ENCODE measurements at regions not wholly inside any gene's neighbourhood (a gene's known extent, or its start where the extent isn't known, plus 50 kb on each side); places are given as distances from the start of the nearest gene placed in this dataset.

DNA sequence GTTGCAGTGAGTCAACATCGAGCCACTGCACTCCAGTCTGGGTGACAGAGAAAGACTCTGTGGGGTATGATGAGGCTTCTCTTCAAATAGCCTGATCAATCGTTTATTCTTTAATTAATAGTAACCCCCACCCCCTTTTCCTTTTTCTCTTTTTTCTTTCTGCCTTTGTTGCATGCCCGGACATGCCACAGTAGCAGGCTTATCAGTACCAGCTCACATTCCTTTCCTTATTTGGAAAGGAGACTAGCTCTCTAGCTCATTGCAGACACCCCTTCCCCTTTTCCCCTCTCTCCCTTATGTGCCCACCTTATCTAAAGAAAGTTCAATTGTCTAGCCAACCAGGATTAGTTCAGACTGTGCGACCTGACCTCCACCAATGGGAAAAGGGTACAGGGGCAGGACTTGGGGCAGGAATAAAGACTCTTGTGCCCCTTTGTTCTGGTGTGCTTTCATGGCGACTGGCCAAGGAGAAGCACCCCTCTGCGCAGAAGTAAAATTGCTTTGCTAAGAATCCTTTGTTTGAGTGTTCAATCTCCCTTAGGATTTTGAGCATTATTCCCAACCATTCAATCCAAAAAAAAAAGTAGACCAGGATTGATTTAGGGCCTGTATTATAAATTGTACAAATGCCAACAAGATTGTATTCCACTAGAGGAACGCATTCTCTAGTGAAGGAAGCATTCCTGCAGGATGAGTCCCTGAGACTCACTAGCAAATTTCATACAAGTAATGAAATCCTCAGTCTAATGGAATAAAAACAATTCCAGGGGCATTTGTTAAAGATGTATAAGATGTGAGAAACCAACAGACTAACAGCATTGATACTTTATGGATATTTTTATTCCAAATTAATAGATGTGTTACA is 95.8 kb upstream of the SNRPN start:
- H3K36me3 Mint-ChIP-seq (ENCODE audit: low read depth) = no peaks in the 10 kb centered on the region
- H3K4me1 Mint-ChIP-seq = no peaks in the 10 kb centered on the region
- ATAC-seq (ENCODE audit: low read depth) (no peak), DNase-seq (no peak)
- no peak overlapping the region for H3K27ac Mint-ChIP-seq
- H3K27me3 Mint-ChIP-seq = no peaks in the 10 kb centered on the region
- H3K9me3 Mint-ChIP-seq = no peaks in the 10 kb centered on the region
- no peak overlapping the region for H3K4me3 Mint-ChIP-seq
- ChIA-PET POLR2A (no interaction called here), CTCF (no interaction called here)
- TF ChIP-seq, protein P1, sequence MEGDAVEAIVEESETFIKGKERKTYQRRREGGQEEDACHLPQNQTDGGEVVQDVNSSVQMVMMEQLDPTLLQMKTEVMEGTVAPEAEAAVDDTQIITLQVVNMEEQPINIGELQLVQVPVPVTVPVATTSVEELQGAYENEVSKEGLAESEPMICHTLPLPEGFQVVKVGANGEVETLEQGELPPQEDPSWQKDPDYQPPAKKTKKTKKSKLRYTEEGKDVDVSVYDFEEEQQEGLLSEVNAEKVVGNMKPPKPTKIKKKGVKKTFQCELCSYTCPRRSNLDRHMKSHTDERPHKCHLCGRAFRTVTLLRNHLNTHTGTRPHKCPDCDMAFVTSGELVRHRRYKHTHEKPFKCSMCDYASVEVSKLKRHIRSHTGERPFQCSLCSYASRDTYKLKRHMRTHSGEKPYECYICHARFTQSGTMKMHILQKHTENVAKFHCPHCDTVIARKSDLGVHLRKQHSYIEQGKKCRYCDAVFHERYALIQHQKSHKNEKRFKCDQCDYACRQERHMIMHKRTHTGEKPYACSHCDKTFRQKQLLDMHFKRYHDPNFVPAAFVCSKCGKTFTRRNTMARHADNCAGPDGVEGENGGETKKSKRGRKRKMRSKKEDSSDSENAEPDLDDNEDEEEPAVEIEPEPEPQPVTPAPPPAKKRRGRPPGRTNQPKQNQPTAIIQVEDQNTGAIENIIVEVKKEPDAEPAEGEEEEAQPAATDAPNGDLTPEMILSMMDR (IDR thresholded peaks at IDR 0.05) = no peak
- intact Hi-C loops (cut with micrococcal nuclease) = no loop called here

DNA sequence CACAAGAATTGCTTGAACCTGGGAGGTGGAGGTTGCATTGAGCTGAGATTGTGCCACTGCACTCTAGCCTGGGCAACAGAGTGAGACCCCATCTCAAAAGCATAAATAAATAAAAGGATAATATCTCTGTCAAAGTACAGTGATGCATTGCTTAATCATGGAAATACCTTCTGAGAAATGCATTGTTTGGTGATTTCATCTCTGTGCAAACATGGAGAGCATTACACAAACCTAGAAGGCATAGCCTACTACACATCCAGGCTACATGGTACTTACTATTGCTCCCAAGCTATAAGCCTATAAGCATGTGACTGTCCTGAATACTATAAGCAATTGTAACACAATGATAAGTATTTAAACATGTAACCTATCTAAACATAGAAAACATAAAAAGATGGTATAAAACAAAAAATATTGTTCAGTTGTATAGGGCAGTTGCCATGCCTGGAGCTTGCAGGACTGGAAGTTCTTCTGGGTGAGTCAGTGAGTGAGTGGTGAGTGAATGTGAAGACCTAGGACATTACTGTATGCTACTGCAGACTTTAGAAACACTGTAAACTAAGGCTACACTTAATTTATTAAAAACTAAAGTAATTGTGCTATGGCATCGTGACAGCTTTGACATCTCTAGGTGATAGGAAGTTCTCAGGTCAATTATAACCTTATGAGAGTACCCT is 93.6 kb upstream of the SNRPN start:
- DNase-seq = no peak
- ChIA-PET POLR2A (no interaction called here), CTCF (no interaction called here)
- no peaks in the 10 kb centered on the region for H3K27me3 Mint-ChIP-seq
- intact Hi-C loops (cut with micrococcal nuclease) = no loop called here
- H3K36me3 Mint-ChIP-seq (ENCODE audit: low read depth) = no peaks in the 10 kb centered on the region
- H3K9me3 Mint-ChIP-seq = peaks cover 4% of the 10 kb centered on the region
- H3K4me1 Mint-ChIP-seq = no peaks in the 10 kb centered on the region
- ATAC-seq (ENCODE audit: low read depth) = no peak
- H3K27ac Mint-ChIP-seq = no peak overlapping the region
- H3K4me3 Mint-ChIP-seq = no peak overlapping the region
- TF ChIP-seq, protein P1 (IDR thresholded peaks at IDR 0.05) = no peak

DNA sequence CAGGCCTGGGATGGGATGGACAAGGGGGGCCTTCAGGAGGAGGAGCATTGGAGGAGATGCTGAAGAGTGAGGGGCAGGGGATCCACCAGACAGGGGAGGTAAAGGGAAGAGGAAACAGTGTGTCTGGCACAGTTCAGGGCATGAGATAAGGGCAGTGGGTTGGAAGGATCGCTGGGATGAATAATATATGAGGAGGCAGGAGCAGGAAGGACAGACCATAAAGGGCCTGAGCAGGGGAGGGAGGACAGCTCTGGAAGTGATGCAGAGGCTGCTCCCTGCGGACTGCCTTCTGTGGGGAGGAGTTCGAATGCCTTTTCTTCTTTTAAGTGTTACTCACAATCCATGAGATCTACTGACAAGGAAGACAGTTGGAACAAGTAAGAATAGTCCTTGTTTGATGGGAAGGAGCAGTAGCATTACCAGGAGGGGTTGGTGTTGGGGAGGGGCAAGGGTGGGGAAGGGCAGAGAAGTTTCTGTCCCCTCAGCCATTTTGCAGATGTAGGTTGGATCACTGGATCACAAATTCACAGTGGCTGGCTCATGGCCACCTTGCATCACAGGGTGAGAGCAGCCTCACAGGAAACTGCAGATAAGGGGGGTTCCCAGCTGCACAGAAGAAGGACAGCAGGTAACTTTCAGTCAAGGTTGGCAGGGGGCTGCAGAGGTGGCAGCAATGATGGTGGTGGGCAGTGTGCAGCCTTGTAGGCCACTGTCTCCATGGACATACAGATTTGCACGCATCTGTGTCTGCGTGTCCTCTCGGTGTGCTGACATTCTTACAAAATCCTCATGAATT is 91.9 kb upstream of the SNRPN start:
- DNase-seq = no peak
- ChIA-PET CTCF (no interaction called here), POLR2A (no interaction called here)
- ATAC-seq (ENCODE audit: low read depth) = no peak
- intact Hi-C loops (cut with micrococcal nuclease) = no loop called here
- no peaks in the 10 kb centered on the region for H3K27me3 Mint-ChIP-seq
- no peaks in the 10 kb centered on the region for H3K4me1 Mint-ChIP-seq
- no peak overlapping the region for H3K27ac Mint-ChIP-seq
- no peaks in the 10 kb centered on the region for H3K36me3 Mint-ChIP-seq (ENCODE audit: low read depth)
- peaks cover 9% of the 10 kb centered on the region for H3K9me3 Mint-ChIP-seq
- H3K4me3 Mint-ChIP-seq = no peak overlapping the region
- TF ChIP-seq, protein P1 (IDR thresholded peaks at IDR 0.05) = no peak

DNA sequence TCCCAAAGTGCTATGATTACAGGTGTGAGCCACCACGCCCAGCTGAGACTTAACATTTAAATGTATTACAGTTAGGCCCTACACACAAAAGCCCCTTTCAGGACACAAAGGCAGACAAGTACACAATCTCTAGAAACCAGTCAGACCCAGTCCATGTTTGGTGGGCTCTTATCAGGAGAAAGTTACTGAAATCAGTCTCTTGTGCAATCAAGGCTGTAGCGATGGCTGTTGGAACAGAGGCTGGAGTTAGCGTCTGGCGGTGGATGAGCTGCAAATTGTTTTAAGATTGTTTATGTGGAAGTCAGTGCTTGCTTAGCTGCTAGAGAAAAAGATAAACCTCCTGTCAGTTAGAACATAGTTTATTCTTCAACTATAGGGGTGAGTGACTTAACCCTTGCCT is 89.5 kb upstream of the SNRPN start:
- DNase-seq (no peak), ATAC-seq (ENCODE audit: low read depth) (no peak)
- Mint-ChIP-seq H3K36me3 (ENCODE audit: low read depth) (no peaks in the 10 kb centered on the region), H3K4me3 (no peak overlapping the region), H3K4me1 (no peaks in the 10 kb centered on the region), H3K9me3 (peaks cover 9% of the 10 kb centered on the region), H3K27me3 (no peaks in the 10 kb centered on the region), H3K27ac (no peak overlapping the region)
- TF ChIP-seq, protein P1 (IDR thresholded peaks at IDR 0.05) = no peak
- ChIA-PET CTCF (no interaction called here), POLR2A (no interaction called here)
- intact Hi-C loops (cut with micrococcal nuclease) = no loop called here

DNA sequence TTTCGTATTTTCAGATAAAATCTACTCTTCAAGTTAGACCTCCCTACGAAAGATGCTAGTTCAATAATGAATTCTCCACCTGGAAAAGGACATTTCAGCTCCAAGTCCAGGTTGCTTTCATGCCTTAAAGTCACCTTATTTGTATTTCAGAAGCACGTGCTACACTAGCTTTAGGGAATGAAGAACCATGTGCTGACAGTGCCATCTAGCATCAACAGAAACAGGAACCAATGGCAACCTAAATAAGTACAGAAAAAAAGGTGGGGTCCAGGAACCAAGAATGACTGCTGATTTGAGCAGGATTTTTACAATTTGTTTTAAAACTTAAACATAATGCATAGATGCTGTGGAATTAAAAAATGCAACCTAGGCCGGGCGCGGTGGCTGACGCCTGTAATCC is 77.6 kb upstream of the SNRPN start:
- H3K4me3 Mint-ChIP-seq = no peak overlapping the region
- DNase-seq = no peak
- POLR2A ChIA-PET = no interaction called here
- no peaks in the 10 kb centered on the region for H3K27me3 Mint-ChIP-seq
- no peak for ATAC-seq (ENCODE audit: low read depth)
- H3K4me1 Mint-ChIP-seq = no peaks in the 10 kb centered on the region
- intact Hi-C loops (cut with micrococcal nuclease) = no loop called here
- no peak overlapping the region for H3K27ac Mint-ChIP-seq
- TF ChIP-seq, protein P1 (IDR thresholded peaks at IDR 0.05) = no peak
- H3K9me3 Mint-ChIP-seq = peaks cover 16% of the 10 kb centered on the region
- CTCF ChIA-PET = no interaction called here
- no peaks in the 10 kb centered on the region for H3K36me3 Mint-ChIP-seq (ENCODE audit: low read depth)
